DOHH2 (cell line): ENCODE measurements at regions not wholly inside any gene's neighbourhood (a gene's known extent, or its start where the extent isn't known, plus 50 kb on each side); places are given as distances from the start of the nearest gene placed in this dataset.

Source experiments
- CTCF ChIP-seq: fragments of 200-600 bp; sonication (generic); IDR thresholded peaks from one replicate; pipeline ENCODE4 v1.5.1; 2014; ENCODE audit warnings: antibody characterized with exemption, mild to moderate bottlenecking, low read depth, low read length; ENCODE audit not compliant: poor library complexity, severe bottlenecking
- EZH2phosphoT487 ChIP-seq: fragments of 200-600 bp; sonication (generic); IDR thresholded peaks from 2 replicates; pipeline ENCODE4 v1.6.1; 2017; ENCODE audit warnings: borderline replicate concordance, mild to moderate bottlenecking, antibody characterized with exemption, low read length, moderate library complexity, mixed read lengths

- TF ChIP-seq CTCF = no peak
- TF ChIP-seq EZH2phosphoT487 = no peak
These were observed 533.1 kb upstream of the CDH4 start for GRCh38 chr20:60718743-60719480.
